ENCODE measurements at regions not wholly inside any gene's neighbourhood (a gene's known extent, or its start where the extent isn't known, plus 50 kb on each side); places are given as distances from the start of the nearest gene placed in this dataset.

DNA sequence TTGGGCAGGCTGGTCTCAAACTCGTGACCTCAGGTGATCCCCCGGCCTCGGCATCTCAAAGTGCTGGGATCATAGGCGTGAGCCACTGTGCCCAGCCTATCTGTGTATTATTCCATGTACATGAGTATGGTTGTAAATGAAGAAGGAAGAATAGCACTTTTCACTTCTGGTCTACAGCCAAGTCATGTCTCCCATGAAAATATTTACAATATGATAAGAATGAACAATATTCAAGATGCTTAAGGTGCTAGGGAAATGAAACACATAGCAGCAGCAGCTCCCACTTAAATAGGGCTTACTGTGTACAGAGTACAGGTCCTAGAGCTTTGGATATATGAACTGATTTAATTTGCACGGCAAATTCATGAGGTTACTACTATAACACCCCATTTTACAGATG is 70.3 kb upstream of the COL5A2 start:
- WGBS, 2 donors = 89 to 90% methylated on average over 5 of the region's 5 CpGs
- no peaks in the 10 kb centered on the region for H3K36me3 ChIP-seq (ENCODE audit: control insufficient read depth in 2 of 2, insufficient read depth in 2 of 2, low read length in 1 of 2)

DNA sequence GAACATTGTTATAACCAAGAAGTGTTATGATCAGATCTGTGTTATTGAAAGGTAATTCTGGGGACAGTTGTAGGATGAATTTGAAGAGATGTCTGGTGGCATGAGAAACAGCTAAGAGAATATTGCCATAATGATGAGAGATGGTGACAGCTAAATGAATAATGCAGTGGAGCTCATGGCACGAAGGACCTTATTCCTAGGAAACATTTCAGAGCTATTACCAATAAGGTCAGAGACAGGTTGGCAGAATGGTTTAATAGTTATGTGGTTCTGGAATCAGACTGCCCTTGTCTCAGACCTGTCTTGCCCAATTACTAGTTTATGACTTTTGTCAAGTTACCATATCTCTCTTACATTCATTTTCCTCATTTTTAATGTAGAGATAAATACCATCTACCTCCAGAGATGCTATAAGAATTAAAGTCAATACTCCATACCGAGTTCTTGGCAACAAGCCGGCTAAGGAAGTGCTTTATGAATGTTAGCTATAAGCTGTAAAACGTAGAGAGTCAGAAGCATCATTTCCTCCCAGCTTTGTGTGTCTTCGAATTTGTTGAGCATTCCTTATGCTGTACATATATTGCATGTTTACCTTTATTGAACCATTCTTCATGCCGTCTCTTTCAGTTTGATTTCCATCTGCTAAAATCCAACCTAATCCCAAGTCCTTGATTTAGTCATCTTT is 73.6 kb upstream of the COL5A2 start:
- no peak overlapping the region for H3K27ac ChIP-seq (ENCODE audit: low read depth in 2 of 2, low read length in 1 of 2)
- WGBS, 2 donors = 62 to 63% methylated on average over 6 of the region's 6 CpGs
- H3K36me3 ChIP-seq (ENCODE audit: control insufficient read depth in 2 of 2, insufficient read depth in 2 of 2, low read length in 1 of 2) = no peaks in the 10 kb centered on the region

More for the DNA sequence above, 70.3 kb upstream of the COL5A2 start:
- Histone ChIP-seq H3K27ac (ENCODE audit: low read depth in 2 of 2, low read length in 1 of 2) (no peak overlapping the region), H3K27me3 (ENCODE audit: control insufficient read depth in 1 of 2, insufficient read depth in 2 of 2, low read length in 2 of 2) (no peaks in the 10 kb centered on the region), H3K4me3 (ENCODE audit: low read depth in 1 of 2, low read length in 2 of 2) (no peak overlapping the region), H3K4me1 (ENCODE audit: control insufficient read depth in 2 of 2, insufficient read depth in 2 of 2, low read length in 1 of 2) (no peaks in the 10 kb centered on the region), H3K9me3 (ENCODE audit: control insufficient read depth in 2 of 2, insufficient read depth in 1 of 2, low read depth in 1 of 2, low read length in 1 of 2) (no peaks in the 10 kb centered on the region)

GRCh38 chr2:189253836-189254235 is 74.3 kb upstream of the COL5A2 start:
- Histone ChIP-seq H3K4me3 (ENCODE audit: low read depth in 1 of 2, low read length in 2 of 2) (no peak overlapping the region), H3K27me3 (ENCODE audit: control insufficient read depth in 1 of 2, insufficient read depth in 2 of 2, low read length in 2 of 2) (no peaks in the 10 kb centered on the region), H3K9me3 (ENCODE audit: control insufficient read depth in 2 of 2, insufficient read depth in 1 of 2, low read depth in 1 of 2, low read length in 1 of 2) (no peaks in the 10 kb centered on the region), H3K4me1 (ENCODE audit: control insufficient read depth in 2 of 2, insufficient read depth in 2 of 2, low read length in 1 of 2) (no peaks in the 10 kb centered on the region), H3K36me3 (ENCODE audit: control insufficient read depth in 2 of 2, insufficient read depth in 2 of 2, low read length in 1 of 2) (no peaks in the 10 kb centered on the region), H3K27ac (ENCODE audit: low read depth in 2 of 2, low read length in 1 of 2) (no peak overlapping the region)

More for the DNA sequence above, 73.6 kb upstream of the COL5A2 start:
- no peaks in the 10 kb centered on the region for H3K27me3 ChIP-seq (ENCODE audit: control insufficient read depth in 1 of 2, insufficient read depth in 2 of 2, low read length in 2 of 2)
- no peaks in the 10 kb centered on the region for H3K4me1 ChIP-seq (ENCODE audit: control insufficient read depth in 2 of 2, insufficient read depth in 2 of 2, low read length in 1 of 2)
- no peak overlapping the region for H3K4me3 ChIP-seq (ENCODE audit: low read depth in 1 of 2, low read length in 2 of 2)
- H3K9me3 ChIP-seq (ENCODE audit: control insufficient read depth in 2 of 2, insufficient read depth in 1 of 2, low read depth in 1 of 2, low read length in 1 of 2) = no peaks in the 10 kb centered on the region

DNA sequence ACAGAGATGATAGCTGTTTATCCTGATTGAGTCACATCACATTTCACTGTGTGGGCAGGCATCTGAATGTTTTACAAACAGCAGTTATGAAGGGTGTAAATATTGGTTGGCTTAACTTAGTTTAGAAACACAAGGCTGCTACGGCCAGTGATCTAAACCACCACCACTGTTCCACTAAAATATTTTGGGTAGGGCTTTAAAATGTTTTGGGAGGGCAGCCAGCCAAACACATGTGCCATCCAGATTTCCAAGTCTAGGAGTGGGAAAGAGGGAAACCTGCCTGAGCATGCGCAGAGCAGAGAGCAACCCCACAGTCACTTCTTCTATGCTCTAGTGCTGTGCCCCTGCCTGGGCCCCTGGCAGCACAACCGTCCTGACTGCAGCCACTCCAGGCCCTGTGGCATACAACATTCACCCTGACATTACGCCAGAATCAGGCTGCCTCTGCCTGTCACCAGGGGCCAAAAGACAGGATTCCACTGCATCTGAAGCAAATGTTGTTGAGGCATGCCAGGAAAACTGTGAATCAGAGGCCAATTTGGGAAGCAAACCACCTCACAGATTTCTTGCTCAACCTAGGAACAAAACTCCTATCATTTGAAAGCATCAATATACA is 74.8 kb upstream of the COL5A2 start:
- Histone ChIP-seq H3K9me3 (ENCODE audit: control insufficient read depth in 2 of 2, insufficient read depth in 1 of 2, low read depth in 1 of 2, low read length in 1 of 2) (no peaks in the 10 kb centered on the region), H3K4me3 (ENCODE audit: low read depth in 1 of 2, low read length in 2 of 2) (no peak overlapping the region), H3K27me3 (ENCODE audit: control insufficient read depth in 1 of 2, insufficient read depth in 2 of 2, low read length in 2 of 2) (no peaks in the 10 kb centered on the region), H3K27ac (ENCODE audit: low read depth in 2 of 2, low read length in 1 of 2) (no peak overlapping the region), H3K4me1 (ENCODE audit: control insufficient read depth in 2 of 2, insufficient read depth in 2 of 2, low read length in 1 of 2) (no peaks in the 10 kb centered on the region), H3K36me3 (ENCODE audit: control insufficient read depth in 2 of 2, insufficient read depth in 2 of 2, low read length in 1 of 2) (no peaks in the 10 kb centered on the region)
- 41 to 59% methylated on average over 4 of the region's 4 CpGs for WGBS, 2 donors

GRCh38 chr2:189255711-189256110 is 76.2 kb upstream of the COL5A2 start:
- Histone ChIP-seq H3K9me3 (ENCODE audit: control insufficient read depth in 2 of 2, insufficient read depth in 1 of 2, low read depth in 1 of 2, low read length in 1 of 2) (no peaks in the 10 kb centered on the region), H3K36me3 (ENCODE audit: control insufficient read depth in 2 of 2, insufficient read depth in 2 of 2, low read length in 1 of 2) (no peaks in the 10 kb centered on the region), H3K4me3 (ENCODE audit: low read depth in 1 of 2, low read length in 2 of 2) (no peak overlapping the region), H3K27ac (ENCODE audit: low read depth in 2 of 2, low read length in 1 of 2) (no peak overlapping the region), H3K4me1 (ENCODE audit: control insufficient read depth in 2 of 2, insufficient read depth in 2 of 2, low read length in 1 of 2) (no peaks in the 10 kb centered on the region), H3K27me3 (ENCODE audit: control insufficient read depth in 1 of 2, insufficient read depth in 2 of 2, low read length in 2 of 2) (no peaks in the 10 kb centered on the region)
- 85 to 93% methylated on average over 3 of the region's 3 CpGs for WGBS, 2 donors

DNA sequence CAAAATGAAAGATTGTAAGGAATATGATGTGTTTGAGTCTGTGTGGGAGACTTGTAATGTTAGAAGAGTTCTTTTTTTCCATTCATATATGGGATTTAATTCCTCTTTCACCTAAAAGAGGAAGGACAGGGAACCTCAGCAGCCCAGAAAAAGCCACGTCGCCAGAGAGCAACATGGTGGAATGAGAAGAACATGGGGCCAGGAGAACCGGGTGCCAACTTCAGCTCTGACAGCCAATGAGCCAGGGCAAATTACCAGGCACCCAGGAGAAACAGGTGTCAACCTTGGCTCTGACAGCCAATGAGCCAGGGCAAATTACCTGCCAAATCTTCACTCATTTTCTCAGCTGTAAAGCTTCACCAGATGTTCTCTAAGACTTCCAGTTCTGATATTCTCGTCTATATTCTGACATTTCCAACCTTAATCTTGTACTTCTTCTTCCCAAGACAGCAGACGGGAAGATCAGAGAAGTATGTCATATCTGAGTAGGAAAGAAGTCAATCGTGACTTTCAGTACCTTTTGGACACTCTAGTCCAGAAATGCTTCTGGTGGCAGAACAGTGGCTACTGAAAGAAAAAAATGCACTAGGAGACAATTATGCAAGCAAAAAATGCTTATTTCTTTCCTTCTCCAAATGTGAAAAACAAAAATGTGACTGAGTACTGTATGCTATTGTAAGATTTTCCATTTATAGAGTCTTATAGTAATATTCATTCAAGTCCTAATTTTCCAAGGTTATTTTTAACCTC is 79.2 kb upstream of the COL5A2 start:
- WGBS, 2 donors = 81 to 83% methylated on average over 6 of the region's 6 CpGs
- H3K27me3 ChIP-seq (ENCODE audit: control insufficient read depth in 1 of 2, insufficient read depth in 2 of 2, low read length in 2 of 2) = no peaks in the 10 kb centered on the region
- H3K4me1 ChIP-seq (ENCODE audit: control insufficient read depth in 2 of 2, insufficient read depth in 2 of 2, low read length in 1 of 2) = no peaks in the 10 kb centered on the region
- no peak overlapping the region for H3K4me3 ChIP-seq (ENCODE audit: low read depth in 1 of 2, low read length in 2 of 2)
- no peaks in the 10 kb centered on the region for H3K9me3 ChIP-seq (ENCODE audit: control insufficient read depth in 2 of 2, insufficient read depth in 1 of 2, low read depth in 1 of 2, low read length in 1 of 2)
- H3K27ac ChIP-seq (ENCODE audit: low read depth in 2 of 2, low read length in 1 of 2) = no peak overlapping the region
- no peaks in the 10 kb centered on the region for H3K36me3 ChIP-seq (ENCODE audit: control insufficient read depth in 2 of 2, insufficient read depth in 2 of 2, low read length in 1 of 2)

GRCh38 chr2:189260361-189260814 is 80.8 kb upstream of the COL5A2 start:
- Histone ChIP-seq H3K9me3 (ENCODE audit: control insufficient read depth in 2 of 2, insufficient read depth in 1 of 2, low read depth in 1 of 2, low read length in 1 of 2) (no peaks in the 10 kb centered on the region), H3K4me1 (ENCODE audit: control insufficient read depth in 2 of 2, insufficient read depth in 2 of 2, low read length in 1 of 2) (no peaks in the 10 kb centered on the region), H3K36me3 (ENCODE audit: control insufficient read depth in 2 of 2, insufficient read depth in 2 of 2, low read length in 1 of 2) (no peaks in the 10 kb centered on the region), H3K27me3 (ENCODE audit: control insufficient read depth in 1 of 2, insufficient read depth in 2 of 2, low read length in 2 of 2) (no peaks in the 10 kb centered on the region), H3K27ac (ENCODE audit: low read depth in 2 of 2, low read length in 1 of 2) (no peak overlapping the region), H3K4me3 (ENCODE audit: low read depth in 1 of 2, low read length in 2 of 2) (no peak overlapping the region)
- WGBS, 2 donors = 62% methylated on average over 3 of the region's 3 CpGs

DNA sequence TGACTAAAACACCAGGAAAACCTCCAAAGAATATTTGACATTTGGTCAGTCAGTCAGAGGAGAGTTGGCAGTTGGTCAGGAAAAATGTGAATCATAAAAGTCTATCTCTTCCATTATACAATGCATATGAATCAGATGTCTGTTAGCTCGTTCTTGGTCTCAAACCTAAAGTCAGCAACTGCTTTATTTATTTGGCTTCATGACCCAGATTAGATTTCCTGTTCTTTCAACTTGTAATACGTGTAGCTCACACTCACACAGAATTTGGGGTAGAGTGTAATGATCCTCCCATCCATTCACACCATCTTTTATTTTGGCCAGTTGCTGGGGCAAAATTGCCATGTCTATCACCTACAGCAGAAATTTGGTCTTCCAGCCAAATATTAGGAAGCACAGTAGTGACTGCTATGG is 81.9 kb upstream of the COL5A2 start:
- Histone ChIP-seq H3K4me3 (ENCODE audit: low read depth in 1 of 2, low read length in 2 of 2) (no peak overlapping the region), H3K36me3 (ENCODE audit: control insufficient read depth in 2 of 2, insufficient read depth in 2 of 2, low read length in 1 of 2) (no peaks in the 10 kb centered on the region), H3K4me1 (ENCODE audit: control insufficient read depth in 2 of 2, insufficient read depth in 2 of 2, low read length in 1 of 2) (no peaks in the 10 kb centered on the region), H3K9me3 (ENCODE audit: control insufficient read depth in 2 of 2, insufficient read depth in 1 of 2, low read depth in 1 of 2, low read length in 1 of 2) (no peaks in the 10 kb centered on the region), H3K27ac (ENCODE audit: low read depth in 2 of 2, low read length in 1 of 2) (no peak overlapping the region), H3K27me3 (ENCODE audit: control insufficient read depth in 1 of 2, insufficient read depth in 2 of 2, low read length in 2 of 2) (no peaks in the 10 kb centered on the region)
- 16 to 21% methylated on average over 2 of the region's 2 CpGs for WGBS, 2 donors

DNA sequence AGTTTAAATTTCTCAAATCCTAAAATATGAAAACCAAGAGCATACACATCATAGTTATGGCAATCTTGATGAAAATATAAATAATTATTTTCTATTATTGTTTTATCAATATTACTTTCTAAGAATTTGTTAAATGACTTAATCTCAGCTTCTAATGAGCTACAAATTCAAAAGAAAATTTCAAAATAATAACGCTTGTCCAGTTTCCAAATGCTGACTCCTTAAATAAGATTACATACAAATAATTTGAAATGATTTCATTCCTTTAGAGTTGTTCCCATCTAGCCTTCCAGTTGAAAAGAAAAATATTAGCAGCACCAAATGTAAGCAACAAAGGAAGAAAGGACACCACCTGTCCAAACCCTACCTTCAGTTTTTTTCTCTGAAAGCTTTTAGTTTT is 82.4 kb upstream of the COL5A2 start:
- Histone ChIP-seq H3K27ac (ENCODE audit: low read depth in 2 of 2, low read length in 1 of 2) (no peak overlapping the region), H3K4me3 (ENCODE audit: low read depth in 1 of 2, low read length in 2 of 2) (no peak overlapping the region), H3K36me3 (ENCODE audit: control insufficient read depth in 2 of 2, insufficient read depth in 2 of 2, low read length in 1 of 2) (no peaks in the 10 kb centered on the region), H3K4me1 (ENCODE audit: control insufficient read depth in 2 of 2, insufficient read depth in 2 of 2, low read length in 1 of 2) (no peaks in the 10 kb centered on the region), H3K27me3 (ENCODE audit: control insufficient read depth in 1 of 2, insufficient read depth in 2 of 2, low read length in 2 of 2) (no peaks in the 10 kb centered on the region), H3K9me3 (ENCODE audit: control insufficient read depth in 2 of 2, insufficient read depth in 1 of 2, low read depth in 1 of 2, low read length in 1 of 2) (no peaks in the 10 kb centered on the region)
- WGBS, 2 donors = 91 to 99% methylated on average over 1 of the region's 1 CpG

All from esophagus (tissue), 2 donors.